NB4 (cell line): ENCODE measurements at regions not wholly inside any gene's neighbourhood (a gene's known extent, or its start where the extent isn't known, plus 50 kb on each side); places are given as distances from the start of the nearest gene placed in this dataset.

Experiments
- CTCF ChIP-seq: IDR thresholded peaks from one replicate; pipeline ENCODE4 v1.5.1; 2012; ENCODE audit warnings: low read depth, low read length
- MAX ChIP-seq: IDR thresholded peaks from 2 replicates; pipeline ENCODE4 v1.6.1; 2011; ENCODE audit warnings: low read depth, low read length
- POLR2A ChIP-seq: IDR thresholded peaks from 2 replicates; pipeline ENCODE4 v1.6.1; 2011; ENCODE audit warnings: mild to moderate bottlenecking; ENCODE audit not compliant: insufficient read length; ENCODE audit errors: extremely low read depth

DNA sequence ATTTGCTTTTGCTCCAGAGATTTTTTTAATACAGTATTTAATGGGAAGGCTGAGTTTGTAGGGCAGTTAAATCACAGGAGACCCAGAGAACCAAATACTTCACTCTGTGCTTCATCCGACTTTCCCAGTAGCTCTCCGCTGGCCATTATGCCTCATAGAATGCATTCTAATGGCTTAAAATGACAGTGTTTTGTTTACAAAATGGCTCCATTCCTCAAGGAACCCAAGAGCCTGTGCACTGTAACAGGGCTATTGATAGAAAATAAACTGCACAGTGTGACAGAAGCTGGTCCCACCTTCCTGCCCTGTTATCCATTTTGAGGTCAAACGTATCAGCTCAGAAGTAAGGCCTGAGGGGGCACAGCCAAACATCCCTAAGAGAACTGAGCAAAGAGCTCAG is 136.5 kb downstream of the RAP2A start:
- TF ChIP-seq POLR2A (no peak), CTCF (no peak), MAX (no peak)
